IPS-15b (cell line): ENCODE measurements at regions not wholly inside any gene's neighbourhood (a gene's known extent, or its start where the extent isn't known, plus 50 kb on each side); places are given as distances from the start of the nearest gene placed in this dataset.

Source experiments
- H3K27me3 ChIP-seq: one replicate; pipeline ENCODE4 v1.6.1; 2013; ENCODE audit warnings: low read length; ENCODE audit not compliant: control insufficient read depth, insufficient read depth
- H3K36me3 ChIP-seq: one replicate; pipeline ENCODE4 v1.6.1; 2013; ENCODE audit warnings: low read length; ENCODE audit not compliant: control insufficient read depth, insufficient read depth
- H3K4me1 ChIP-seq: one replicate; pipeline ENCODE4 v1.6.1; 2013; ENCODE audit warnings: mild to moderate bottlenecking, low read length; ENCODE audit not compliant: control insufficient read depth, insufficient read depth
- H3K4me3 ChIP-seq: one replicate; pipeline ENCODE4 v1.5.1; 2013; ENCODE audit warnings: low read depth, low read length
- H3K9ac ChIP-seq: one replicate; pipeline ENCODE4 v1.6.1; 2013; ENCODE audit warnings: low read depth, mild to moderate bottlenecking, low read length
- H3K9me3 ChIP-seq: one replicate; pipeline ENCODE4 v1.6.1; 2013; ENCODE audit warnings: mild to moderate bottlenecking, low read length; ENCODE audit not compliant: control insufficient read depth, insufficient read depth

DNA sequence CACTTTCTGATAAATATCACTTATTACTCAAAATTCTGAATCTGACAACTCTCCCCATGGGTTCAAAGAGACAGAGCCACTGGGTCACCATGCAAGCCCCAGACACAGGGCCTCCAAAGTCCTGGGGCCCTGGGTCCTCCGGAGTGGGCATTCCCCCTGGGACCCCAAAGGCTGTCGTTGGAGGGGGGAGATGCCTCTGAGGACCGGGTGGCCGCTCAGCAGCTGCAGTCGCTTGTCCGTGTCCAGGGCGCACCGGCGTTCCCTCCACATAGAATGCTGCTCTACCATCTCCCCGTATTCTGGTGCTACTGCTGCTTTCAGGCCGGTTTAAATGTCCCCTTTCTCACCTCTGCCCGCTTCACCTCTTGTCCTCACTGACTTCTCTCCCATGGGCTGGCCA lies 246.1 kb downstream of the TEX29 start:
- Histone ChIP-seq H3K36me3 (no peaks in the 10 kb centered on the region), H3K4me1 (no peaks in the 10 kb centered on the region), H3K4me3 (no peak overlapping the region), H3K27me3 (no peaks in the 10 kb centered on the region), H3K9me3 (no peaks in the 10 kb centered on the region), H3K9ac (no peak overlapping the region)

DNA sequence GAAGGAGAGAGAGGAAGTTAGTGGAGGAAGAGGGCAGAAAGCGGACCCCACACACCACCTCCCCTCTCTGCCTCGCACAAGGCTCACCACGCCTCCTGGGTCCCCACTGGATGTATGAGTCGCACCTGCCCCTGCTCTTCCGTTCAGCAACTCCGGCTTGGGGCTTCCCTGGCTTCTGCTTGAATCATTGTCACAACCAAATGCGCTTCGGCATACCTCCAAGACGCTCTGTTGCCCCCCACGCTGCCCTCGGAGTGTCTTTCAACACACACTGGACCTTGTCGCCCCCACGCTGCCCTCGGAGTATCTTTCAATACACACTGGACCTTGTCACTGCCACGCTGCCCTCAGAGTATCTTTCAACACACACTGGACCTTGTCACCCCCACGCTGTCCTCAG lies 247.2 kb downstream of the TEX29 start:
- no peaks in the 10 kb centered on the region for H3K27me3 ChIP-seq
- no peaks in the 10 kb centered on the region for H3K9me3 ChIP-seq
- H3K4me1 ChIP-seq = no peaks in the 10 kb centered on the region
- H3K36me3 ChIP-seq = no peaks in the 10 kb centered on the region
- no peak overlapping the region for H3K9ac ChIP-seq
- H3K4me3 ChIP-seq = no peak overlapping the region

DNA sequence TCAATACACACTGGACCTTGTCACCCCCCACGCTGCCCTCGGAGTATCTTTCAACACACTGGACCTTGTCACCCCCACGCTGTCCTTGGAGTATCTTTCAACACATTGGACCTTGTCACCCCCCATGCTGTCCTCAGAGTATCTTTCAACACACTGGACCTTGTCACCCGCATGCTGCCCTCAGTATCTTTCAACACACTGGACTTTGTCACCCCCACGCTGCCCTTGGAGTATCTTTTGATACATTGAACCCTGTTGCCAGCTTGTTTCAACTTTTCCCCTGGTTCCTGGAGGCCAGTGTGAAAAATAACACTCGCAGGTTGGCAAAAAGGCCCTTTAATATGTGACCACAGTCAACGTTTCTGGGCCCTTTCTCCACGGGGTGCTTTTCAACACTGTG lies 247.8 kb downstream of the TEX29 start:
- Histone ChIP-seq H3K4me1 (no peaks in the 10 kb centered on the region), H3K27me3 (no peaks in the 10 kb centered on the region), H3K9ac (no peak overlapping the region), H3K36me3 (no peaks in the 10 kb centered on the region), H3K9me3 (no peaks in the 10 kb centered on the region), H3K4me3 (no peak overlapping the region)

DNA sequence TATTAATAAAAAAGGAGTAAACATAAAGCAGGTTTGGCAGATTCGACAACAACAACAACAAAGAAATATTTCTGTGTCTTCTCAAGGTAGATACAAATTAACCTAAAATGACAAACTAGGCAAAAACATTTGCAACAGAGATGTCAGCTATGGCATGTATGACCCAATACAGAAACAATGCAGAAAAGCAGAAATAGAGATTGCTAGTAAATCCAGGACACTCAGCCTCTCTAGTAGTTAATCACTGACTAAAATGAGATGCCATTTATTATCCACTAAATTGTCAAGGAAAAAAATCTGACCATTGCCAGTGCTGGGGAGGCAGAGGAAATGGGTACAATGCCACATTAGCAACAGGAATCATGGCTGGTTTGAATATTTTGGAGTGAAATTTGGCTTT lies 250.5 kb downstream of the TEX29 start:
- no peaks in the 10 kb centered on the region for H3K27me3 ChIP-seq
- H3K4me1 ChIP-seq = no peaks in the 10 kb centered on the region
- H3K4me3 ChIP-seq = no peak overlapping the region
- no peak overlapping the region for H3K9ac ChIP-seq
- H3K36me3 ChIP-seq = no peaks in the 10 kb centered on the region
- peaks cover 8% of the 10 kb centered on the region for H3K9me3 ChIP-seq

DNA sequence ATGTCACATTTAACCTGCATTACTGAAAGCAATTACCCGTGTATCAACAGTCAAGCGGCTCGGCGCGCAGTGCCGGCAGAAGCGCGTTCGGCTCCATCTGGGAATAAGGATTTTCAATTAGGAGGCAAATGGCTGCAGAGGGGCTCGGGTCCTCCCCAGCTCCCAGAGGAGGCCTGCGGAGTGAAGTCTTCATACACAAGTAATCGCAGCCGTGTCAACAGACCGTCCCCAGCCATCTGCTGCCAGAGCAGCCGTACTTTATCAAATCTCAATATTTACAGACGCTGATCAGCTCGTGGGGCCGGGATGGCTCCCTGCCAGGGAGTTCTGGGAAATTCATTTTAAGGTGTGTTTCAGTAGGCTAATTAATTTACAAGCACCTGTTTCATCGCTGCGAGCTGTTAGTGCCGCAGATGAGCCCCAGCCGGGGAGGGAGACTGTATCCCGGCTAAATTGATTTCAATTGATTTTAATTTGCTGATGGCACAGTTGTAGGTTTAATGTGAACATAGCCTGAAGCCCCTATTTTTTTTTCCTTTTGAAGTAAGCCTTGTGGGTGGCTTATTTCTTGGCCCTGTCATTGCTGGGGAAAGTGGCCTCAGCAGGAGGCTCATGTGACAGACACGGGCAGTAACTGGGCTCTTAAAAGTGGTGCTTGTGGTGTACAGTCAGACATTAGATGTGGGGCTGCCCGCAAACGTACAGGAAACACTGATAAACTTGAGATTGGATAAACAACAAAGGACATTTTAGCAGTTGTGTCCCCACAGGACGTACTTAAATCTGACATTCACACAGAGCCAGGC lies 252.7 kb downstream of the TEX29 start:
- peaks cover 8% of the 10 kb centered on the region for H3K9me3 ChIP-seq
- H3K27me3 ChIP-seq = no peaks in the 10 kb centered on the region
- no peak overlapping the region for H3K4me3 ChIP-seq
- H3K9ac ChIP-seq = no peak overlapping the region
- no peaks in the 10 kb centered on the region for H3K36me3 ChIP-seq
- no peaks in the 10 kb centered on the region for H3K4me1 ChIP-seq

DNA sequence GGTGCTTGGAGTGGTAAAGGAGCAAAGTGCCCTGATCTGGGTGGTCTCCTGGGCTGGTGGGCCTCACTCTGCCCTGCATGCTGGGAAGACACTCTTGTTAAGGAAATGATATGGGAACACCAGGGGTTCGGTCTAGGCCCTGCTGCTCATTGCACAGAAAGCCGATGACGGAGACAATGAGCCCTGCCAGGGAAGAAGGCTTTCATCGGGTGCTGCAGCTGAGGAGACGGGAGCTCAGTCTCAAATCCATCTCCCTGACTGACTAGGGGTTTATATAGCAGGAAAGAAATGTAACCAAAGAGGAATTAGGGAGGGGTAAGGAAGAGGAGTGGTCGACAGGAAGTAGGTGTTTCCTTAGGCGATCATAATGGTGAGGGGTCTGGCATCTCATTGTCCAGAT lies 253.4 kb downstream of the TEX29 start:
- Histone ChIP-seq H3K36me3 (no peaks in the 10 kb centered on the region), H3K4me3 (no peak overlapping the region), H3K9me3 (peaks cover 8% of the 10 kb centered on the region), H3K27me3 (no peaks in the 10 kb centered on the region), H3K9ac (no peak overlapping the region), H3K4me1 (no peaks in the 10 kb centered on the region)

DNA sequence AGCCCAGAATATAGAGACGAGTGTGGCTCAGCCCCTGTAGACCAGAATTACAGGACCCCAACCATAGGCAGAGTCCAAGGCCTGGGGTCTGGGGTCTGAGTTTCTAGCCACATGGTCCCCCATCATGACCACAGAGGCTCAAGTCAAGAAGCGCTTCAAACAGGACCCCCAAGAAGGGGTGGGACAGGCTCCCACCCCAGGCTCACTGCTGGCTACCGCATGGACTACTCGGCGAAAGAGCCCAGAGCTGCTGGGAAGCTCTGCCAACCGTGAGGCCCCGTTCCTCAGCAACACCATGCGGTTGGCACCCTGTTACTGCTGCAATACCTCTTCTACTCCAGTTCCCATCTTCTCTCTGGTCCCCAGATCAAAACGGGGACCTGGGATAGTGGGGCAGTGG lies 254.8 kb downstream of the TEX29 start:
- no peak overlapping the region for H3K4me3 ChIP-seq
- H3K4me1 ChIP-seq = no peaks in the 10 kb centered on the region
- H3K27me3 ChIP-seq = no peaks in the 10 kb centered on the region
- H3K9ac ChIP-seq = no peak overlapping the region
- H3K36me3 ChIP-seq = no peaks in the 10 kb centered on the region
- peaks cover 8% of the 10 kb centered on the region for H3K9me3 ChIP-seq

DNA sequence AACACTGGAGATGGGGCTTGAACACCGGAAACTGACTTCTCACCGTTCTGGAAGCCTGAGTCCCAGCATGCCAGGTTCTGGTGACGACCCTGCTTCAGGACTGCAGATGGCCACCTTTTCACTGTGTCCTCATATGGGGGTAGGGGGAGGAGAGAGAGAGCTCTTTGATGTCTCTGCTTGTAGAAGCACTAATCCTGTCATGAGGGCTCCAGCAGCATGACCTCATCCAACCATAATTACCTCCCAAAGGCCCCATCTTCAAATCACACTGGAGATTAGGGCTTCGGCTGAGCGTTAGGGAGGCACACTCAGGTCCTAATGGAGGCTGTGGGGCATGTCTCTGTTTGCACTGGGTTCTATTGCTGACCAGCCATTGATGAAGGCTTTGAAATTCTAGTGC lies 255.3 kb downstream of the TEX29 start:
- Histone ChIP-seq H3K27me3 (no peaks in the 10 kb centered on the region), H3K4me1 (no peaks in the 10 kb centered on the region), H3K4me3 (no peak overlapping the region), H3K36me3 (no peaks in the 10 kb centered on the region), H3K9ac (no peak overlapping the region), H3K9me3 (peaks cover 8% of the 10 kb centered on the region)

DNA sequence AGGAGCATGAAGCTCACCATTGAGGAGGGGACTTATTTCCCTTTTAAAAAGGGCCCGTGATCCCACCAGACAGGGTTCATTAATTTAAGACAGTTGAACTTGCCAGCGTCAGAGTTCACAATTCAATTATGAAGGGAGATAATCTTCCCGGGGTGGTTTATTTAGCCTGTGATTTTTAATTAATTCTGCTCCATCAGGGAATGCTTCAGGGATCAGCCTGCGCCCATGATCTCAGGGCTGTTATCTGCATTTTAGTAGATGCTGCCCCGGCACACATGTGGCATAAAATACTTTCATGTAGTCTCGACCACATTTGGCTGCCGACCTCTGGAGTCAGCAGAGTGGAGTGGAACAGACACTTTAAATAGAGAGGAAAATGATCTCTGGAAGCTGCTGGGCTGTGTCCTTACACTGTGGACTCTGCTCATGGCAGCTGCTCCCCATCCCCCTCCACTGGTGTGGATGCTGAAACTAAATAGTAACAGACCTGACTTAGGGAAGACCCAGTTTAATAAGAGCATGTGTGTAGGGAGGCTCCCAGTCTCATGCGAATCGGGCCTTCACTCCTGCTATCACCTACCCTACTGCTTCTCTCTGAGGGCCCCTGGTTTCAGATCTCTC lies 256.9 kb downstream of the TEX29 start:
- Histone ChIP-seq H3K27me3 (no peaks in the 10 kb centered on the region), H3K4me1 (no peaks in the 10 kb centered on the region), H3K4me3 (no peak overlapping the region), H3K36me3 (no peaks in the 10 kb centered on the region), H3K9me3 (peaks cover 8% of the 10 kb centered on the region), H3K9ac (no peak overlapping the region)

DNA sequence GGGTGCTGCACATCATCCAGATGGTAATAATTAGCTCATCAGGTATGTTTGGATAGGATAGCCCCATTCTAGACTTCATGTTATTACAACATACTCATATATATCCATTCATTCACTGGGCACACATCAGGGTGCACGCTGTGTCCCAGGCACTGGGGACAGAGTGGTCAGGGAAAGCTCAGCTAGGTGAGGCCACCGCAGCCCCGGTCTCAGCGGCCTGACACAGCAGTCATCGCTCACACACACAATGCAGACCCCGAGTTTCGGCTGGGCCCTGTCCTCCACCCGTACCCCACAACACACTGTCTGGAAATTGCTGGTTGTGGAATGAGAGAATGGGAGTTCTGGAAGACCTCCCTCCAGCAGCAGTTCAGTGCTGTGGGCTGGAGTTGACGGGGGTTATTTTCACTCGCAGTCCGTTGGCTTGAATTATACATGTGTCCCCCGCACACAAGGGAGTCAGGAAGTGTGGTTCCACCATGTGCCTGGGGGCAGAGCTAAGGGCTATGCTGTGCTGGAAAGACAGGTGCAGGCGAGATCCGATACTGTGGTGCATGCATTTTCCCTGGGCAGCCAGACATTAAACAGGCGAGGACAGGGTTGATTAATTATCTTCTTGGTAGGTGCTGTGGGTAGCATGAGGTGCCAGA lies 257.6 kb downstream of the TEX29 start:
- Histone ChIP-seq H3K36me3 (no peaks in the 10 kb centered on the region), H3K4me3 (no peak overlapping the region), H3K4me1 (no peaks in the 10 kb centered on the region), H3K9me3 (peaks cover 8% of the 10 kb centered on the region), H3K9ac (no peak overlapping the region), H3K27me3 (no peaks in the 10 kb centered on the region)

DNA sequence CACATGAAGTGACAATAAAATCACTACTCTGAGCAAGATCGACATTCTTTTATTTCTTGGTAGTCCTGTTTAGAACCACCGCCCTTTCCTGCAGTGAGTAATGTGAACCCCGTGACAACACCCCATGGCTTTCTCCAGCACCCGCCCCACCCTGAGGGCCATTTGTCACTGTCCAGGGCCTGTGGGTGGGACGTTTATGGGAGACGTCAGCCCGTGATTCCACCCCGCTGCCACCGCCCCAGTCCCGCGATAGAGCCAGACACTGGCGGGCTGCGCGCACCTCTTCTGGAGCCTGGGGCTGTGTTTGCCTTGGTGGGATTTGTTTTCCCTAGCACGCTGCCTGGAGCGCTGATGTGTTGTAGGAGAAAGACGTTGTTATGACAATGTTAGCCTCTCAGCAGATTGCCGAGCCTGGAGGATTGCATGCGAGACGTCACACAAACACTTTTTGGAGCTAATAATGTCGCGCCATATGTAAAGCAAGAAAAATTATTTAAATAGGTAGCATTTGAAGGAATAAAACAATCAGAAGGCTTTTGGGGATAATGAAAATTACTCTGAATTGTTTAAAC lies 263.7 kb downstream of the TEX29 start:
- H3K4me3 ChIP-seq = no peak overlapping the region
- no peaks in the 10 kb centered on the region for H3K4me1 ChIP-seq
- no peak overlapping the region for H3K9ac ChIP-seq
- H3K9me3 ChIP-seq = no peaks in the 10 kb centered on the region
- H3K27me3 ChIP-seq = no peaks in the 10 kb centered on the region
- H3K36me3 ChIP-seq = no peaks in the 10 kb centered on the region

DNA sequence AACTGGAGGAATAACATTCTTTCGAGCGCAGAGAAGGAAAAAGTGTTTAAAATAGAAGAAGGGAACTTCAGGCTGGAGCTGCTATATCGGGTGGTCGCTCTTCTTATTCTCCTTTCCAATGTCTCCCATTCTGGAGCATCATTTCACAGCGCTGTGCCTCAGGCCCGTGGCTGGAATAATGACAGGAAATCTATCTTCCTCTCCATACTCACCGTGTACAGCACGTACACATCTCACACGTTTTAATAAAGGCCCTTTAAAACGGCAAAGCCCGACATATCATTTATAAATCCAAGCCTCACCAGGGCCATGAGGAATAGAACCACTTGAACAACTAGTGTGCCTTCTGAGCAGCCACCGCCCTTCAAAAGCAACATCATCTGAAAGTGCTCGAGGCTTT lies 264.4 kb downstream of the TEX29 start:
- Histone ChIP-seq H3K27me3 (no peaks in the 10 kb centered on the region), H3K4me3 (no peak overlapping the region), H3K9ac (no peak overlapping the region), H3K9me3 (no peaks in the 10 kb centered on the region), H3K4me1 (no peaks in the 10 kb centered on the region), H3K36me3 (no peaks in the 10 kb centered on the region)
